K562 (cell line): ENCODE measurements at regions not wholly inside any gene's neighbourhood (a gene's known extent, or its start where the extent isn't known, plus 50 kb on each side); places are given as distances from the start of the nearest gene placed in this dataset.

Source experiments
- ARID1B ChIP-seq: fragments of 450-650 bp; IDR thresholded peaks from 2 replicates; pipeline ENCODE4 v1.6.1; 2016; ENCODE audit warnings: antibody characterized with exemption, mild to moderate bottlenecking, inconsistent platforms
- CBFA2T2 ChIP-seq: fragments of 450-650 bp; conservative IDR thresholded peaks from 2 replicates; pipeline ENCODE4 v1.6.1; 2017; ENCODE audit warnings: mild to moderate bottlenecking
- E2F8 ChIP-seq: fragments of 450-650 bp; IDR thresholded peaks from 2 replicates; pipeline ENCODE4 v1.7.1; 2018; ENCODE audit warnings: mild to moderate bottlenecking, low read depth; ENCODE audit not compliant: partially characterized antibody
- JUND ChIP-seq, 2 experiments: IDR thresholded peaks; 2 replicates in 1 of 2; 3 replicates in 1 of 2; pipeline ENCODE4 v1.6.1; 2011; ENCODE audit warnings: borderline replicate concordance in 2 of 2, low read depth in 2 of 2, low read length in 2 of 2, improper control_type of control experiment in 1 of 2, missing biosample characterization in 1 of 2, missing genetic modification characterization in 1 of 2, missing genetic modification reagents in 1 of 2
- MGA ChIP-seq: fragments of 450-650 bp; IDR thresholded peaks from 2 replicates; pipeline ENCODE4 v1.6.1; 2016; ENCODE audit warnings: mild to moderate bottlenecking, moderate library complexity
- NKRF ChIP-seq: fragments of 450-650 bp; IDR thresholded peaks from 2 replicates; pipeline ENCODE4 v1.6.1; 2016; ENCODE audit warnings: borderline replicate concordance
- SAFB2 ChIP-seq: fragments of 200-400 bp; formaldehyde crosslinking; IDR thresholded peaks from 2 replicates; pipeline ENCODE4 v1.6.1; 2018; ENCODE audit warnings: borderline replicate concordance, low read length, low read depth, moderate library complexity; ENCODE audit not compliant: severe bottlenecking
- ZEB2 ChIP-seq: fragments of 450-650 bp; IDR thresholded peaks from 2 replicates; pipeline ENCODE4 v1.6.1; 2016
- ZNF197 ChIP-seq: fragments of 200-800 bp; sonication (Bioruptor generic); IDR thresholded peaks from 2 replicates; pipeline ENCODE4 v1.6.1; 2016; ENCODE audit warnings: low read depth, missing genetic modification characterization, missing compliant biosample characterization
- ZNF311 ChIP-seq: fragments of 250-450 bp; sonication (Bioruptor Pico); IDR thresholded peaks from 2 replicates; pipeline ENCODE4 v1.4.0; 2020; ENCODE audit warnings: mild to moderate bottlenecking, moderate library complexity
- ZNF780A ChIP-seq: fragments of 250-450 bp; sonication (Bioruptor Pico); IDR thresholded peaks from 2 replicates; pipeline ENCODE4 v1.5.0; 2021; ENCODE audit warnings: mild to moderate bottlenecking

GRCh38 chr12:43210485-43211192, 341.4 kb downstream of the ADAMTS20 start (continued):
- TF ChIP-seq MGA (no peak), SAFB2 (no peak), ZNF197 (CRISPR knock-in tag) (no peak), ARID1B (0 out of 2 replicates have a peak, but pooled peaks have one; percentile 13), E2F8 (no peak), CBFA2T2 (no peak), ZNF311 (CRISPR knock-in tag) (peak; percentile 51; the same call in 1 of the 2 replicates), ZNF780A (CRISPR knock-in tag) (no peak), JUND (IDR thresholded peaks at IDR 0.05; ENCODE audit: borderline replicate concordance, low read depth, low read length) (0 out of 2 replicates have a peak, but pooled peaks have one; percentile 10), JUND (tag; IDR thresholded peaks at IDR 0.05; ENCODE audit: borderline replicate concordance, low read depth, low read length) (no peak), ZEB2 (no peak), NKRF (no peak)
